Peyer's patch (tissue), 4 donors: ENCODE measurements at regions not wholly inside any gene's neighbourhood (a gene's known extent, or its start where the extent isn't known, plus 50 kb on each side); places are given as distances from the start of the nearest gene placed in this dataset.

Experiments
- POLR2A ChIP-seq, 2 donors: fragments of 450-650 bp; IDR thresholded peaks; one replicate each; pipeline ENCODE4 v1.5.1; 2017; ENCODE audit warnings: antibody characterized with exemption in 2 of 2, mild to moderate bottlenecking in 2 of 2, moderate library complexity in 2 of 2
- TF ChIP-seq, protein P1 (sequence below), 6 experiments: fragments of 450-650 bp in 4 of 6; fragments of 200-600 bp in 2 of 6; sonication (generic) in 1 of 6; IDR thresholded peaks; one replicate each; pipeline ENCODE4 v1.5.1; 2017 to 2019; ENCODE audit warnings: antibody characterized with exemption in 6 of 6, mild to moderate bottlenecking in 3 of 6, moderate library complexity in 1 of 6

DNA sequence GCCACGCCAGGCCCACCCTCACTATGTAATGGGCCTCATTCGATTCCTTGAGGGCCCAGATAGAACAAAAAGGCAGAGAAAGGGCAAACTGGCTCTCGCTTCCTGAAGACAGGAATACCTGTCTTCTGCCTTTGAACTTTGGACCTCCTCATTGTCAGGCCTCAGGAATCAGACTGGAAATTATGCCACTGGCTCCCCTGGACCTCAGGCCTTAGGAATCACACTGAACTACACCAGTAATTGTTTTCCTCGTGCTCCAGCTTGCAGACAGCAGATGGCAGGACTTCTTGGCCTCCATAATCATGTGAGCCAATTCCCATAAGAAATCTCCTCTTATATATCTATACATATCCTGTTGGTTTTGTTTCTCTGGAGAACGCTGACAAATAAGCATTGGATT, 258.6 kb upstream of the KCNG1 start:
- TF ChIP-seq, protein P1, sequence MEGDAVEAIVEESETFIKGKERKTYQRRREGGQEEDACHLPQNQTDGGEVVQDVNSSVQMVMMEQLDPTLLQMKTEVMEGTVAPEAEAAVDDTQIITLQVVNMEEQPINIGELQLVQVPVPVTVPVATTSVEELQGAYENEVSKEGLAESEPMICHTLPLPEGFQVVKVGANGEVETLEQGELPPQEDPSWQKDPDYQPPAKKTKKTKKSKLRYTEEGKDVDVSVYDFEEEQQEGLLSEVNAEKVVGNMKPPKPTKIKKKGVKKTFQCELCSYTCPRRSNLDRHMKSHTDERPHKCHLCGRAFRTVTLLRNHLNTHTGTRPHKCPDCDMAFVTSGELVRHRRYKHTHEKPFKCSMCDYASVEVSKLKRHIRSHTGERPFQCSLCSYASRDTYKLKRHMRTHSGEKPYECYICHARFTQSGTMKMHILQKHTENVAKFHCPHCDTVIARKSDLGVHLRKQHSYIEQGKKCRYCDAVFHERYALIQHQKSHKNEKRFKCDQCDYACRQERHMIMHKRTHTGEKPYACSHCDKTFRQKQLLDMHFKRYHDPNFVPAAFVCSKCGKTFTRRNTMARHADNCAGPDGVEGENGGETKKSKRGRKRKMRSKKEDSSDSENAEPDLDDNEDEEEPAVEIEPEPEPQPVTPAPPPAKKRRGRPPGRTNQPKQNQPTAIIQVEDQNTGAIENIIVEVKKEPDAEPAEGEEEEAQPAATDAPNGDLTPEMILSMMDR (IDR thresholded peaks at IDR 0.05): no peak
- TF ChIP-seq POLR2A (IDR thresholded peaks at IDR 0.05): no peak
